Right lobe of liver (tissue), 6 donors: ENCODE measurements at regions not wholly inside any gene's neighbourhood (a gene's known extent, or its start where the extent isn't known, plus 50 kb on each side); places are given as distances from the start of the nearest gene placed in this dataset.
"Not testable (repeated sequence)": the region's sequence is repeated elsewhere in the genome, so short reads cannot be mapped to it uniquely, and the experiment has no call there.

Experiments
- ATAC-seq, 4 donors: fragments of 200-7000 bp; cut with Tn5 transposase; one replicate each; pipeline ENCODE4 v1.9.1; 2020; ENCODE audit warnings: mild to moderate bottlenecking in 4 of 4, moderate library complexity in 4 of 4
- DNase-seq, 3 donors: peaks; one replicate each; pipeline ENCODE4 v3.0.0-alpha.2; 2020
- H3K27ac ChIP-seq, 3 donors: fragments of 200-600 bp; one replicate each; pipeline ENCODE4 v1.8.0; 2022
- H3K27me3 ChIP-seq, 2 donors: fragments of 200-600 bp; one replicate each; pipeline ENCODE4 v1.8.0; 2022
- H3K36me3 ChIP-seq, 4 donors: fragments of 200-600 bp; sonication (generic) in 1 of 4; one replicate each; pipeline versions ENCODE4 v1.5.1 to v1.8.0; 2017 to 2022; ENCODE audit warnings: control low read depth in 1 of 4
- H3K4me1 ChIP-seq, 4 donors: fragments of 200-600 bp; sonication (generic) in 1 of 4; one replicate each; pipeline versions ENCODE4 v1.5.1 to v1.8.0; 2017 to 2022; ENCODE audit warnings: control low read depth in 1 of 4
- H3K4me3 ChIP-seq, 3 donors: fragments of 200-600 bp; one replicate each; pipeline ENCODE4 v1.8.0; 2022
- H3K9me3 ChIP-seq, 4 donors: fragments of 200-600 bp; sonication (generic) in 1 of 4; one replicate each; pipeline versions ENCODE4 v1.5.1 to v1.8.0; 2017 to 2022; ENCODE audit warnings: control low read depth in 1 of 4
- POLR2A ChIP-seq: fragments of 450-650 bp; IDR thresholded peaks from one replicate; pipeline ENCODE4 v1.6.1; 2017; ENCODE audit warnings: antibody characterized with exemption, mild to moderate bottlenecking
- WGBS: methylation state at CpG from one replicate; pipeline ENCODE4 v1.1.6; 2018; ENCODE audit warnings: low coverage, low lambda C conversion rate; ENCODE audit not compliant: insufficient coverage; ENCODE audit errors: missing lambda C conversion rate; 5-methylcytosine and 5-hydroxymethylcytosine counted together
- intact Hi-C, 2 donors: fragments of 100-400 bp; cut with DNase I; formaldehyde crosslinking; loops; one replicate each; pipeline versions ENCODE4 v1.11.2 to v1.14.1; 2022
- TF ChIP-seq, protein P1 (sequence below), 4 donors: fragments of 200-600 bp in 3 of 4; fragments of 450-650 bp in 1 of 4; IDR thresholded peaks; one replicate each; pipeline versions ENCODE4 v1.5.1 to v1.8.0; 2016 to 2022; ENCODE audit warnings: antibody characterized with exemption in 4 of 4, mild to moderate bottlenecking in 2 of 4
- donor health status: DM: no; HTN: yes; CAD: no.
- donor health status: DM: no; HTN: no; CAD: no.
- donor health status: DM: no; HTN: no; CAD: no.
- donor health status: DM: no; HTN: yes; CAD: no.
- donor health status: DM: no; HTN: yes; CAD: no.

DNA sequence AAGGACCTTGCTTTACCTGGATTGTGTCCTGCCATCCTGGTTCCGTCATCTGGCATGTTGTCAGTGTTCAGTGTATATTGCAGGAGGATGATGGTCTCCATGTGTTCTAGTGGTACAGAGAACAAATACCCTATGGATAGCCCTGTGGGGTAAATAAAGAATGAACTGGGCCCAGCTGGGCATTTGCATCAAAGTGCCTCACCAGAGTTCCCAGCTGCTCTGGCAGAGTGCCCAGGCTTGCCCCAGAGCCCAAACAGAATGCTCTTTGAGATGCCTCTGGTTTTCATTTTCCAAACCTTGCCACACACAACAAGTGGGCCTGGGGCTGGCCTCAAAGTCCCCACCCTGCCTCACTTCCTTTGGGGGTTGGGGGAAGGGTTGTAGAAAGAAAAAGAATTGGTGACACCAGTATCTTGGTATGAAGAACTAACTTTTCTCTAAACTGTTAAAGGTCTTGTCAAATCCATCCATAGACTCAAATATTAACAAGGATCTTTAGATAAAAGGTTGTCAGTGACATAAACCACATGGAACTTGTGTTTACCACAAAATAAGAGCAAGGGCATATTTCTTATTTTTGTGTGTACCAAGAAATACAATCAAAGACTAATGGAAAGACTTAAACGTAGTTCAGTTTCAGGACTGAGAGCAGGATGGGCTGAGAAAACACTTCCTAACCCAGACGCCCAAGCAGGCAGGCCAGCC, 82.2 kb downstream of the LMO4 start:
- Histone ChIP-seq H3K27ac (no peak overlapping the region), H3K4me1 (no peaks in the 10 kb centered on the region), H3K9me3 (no peaks in the 10 kb centered on the region), H3K36me3 (no peaks in the 10 kb centered on the region), H3K27me3 (no peaks in the 10 kb centered on the region), H3K4me3 (no peak overlapping the region)
- WGBS = 69% methylated on average over 3 of the region's 3 CpGs
- DNase-seq (no peak), ATAC-seq (no peak)
- intact Hi-C loops = no loop called here
- TF ChIP-seq, protein P1, sequence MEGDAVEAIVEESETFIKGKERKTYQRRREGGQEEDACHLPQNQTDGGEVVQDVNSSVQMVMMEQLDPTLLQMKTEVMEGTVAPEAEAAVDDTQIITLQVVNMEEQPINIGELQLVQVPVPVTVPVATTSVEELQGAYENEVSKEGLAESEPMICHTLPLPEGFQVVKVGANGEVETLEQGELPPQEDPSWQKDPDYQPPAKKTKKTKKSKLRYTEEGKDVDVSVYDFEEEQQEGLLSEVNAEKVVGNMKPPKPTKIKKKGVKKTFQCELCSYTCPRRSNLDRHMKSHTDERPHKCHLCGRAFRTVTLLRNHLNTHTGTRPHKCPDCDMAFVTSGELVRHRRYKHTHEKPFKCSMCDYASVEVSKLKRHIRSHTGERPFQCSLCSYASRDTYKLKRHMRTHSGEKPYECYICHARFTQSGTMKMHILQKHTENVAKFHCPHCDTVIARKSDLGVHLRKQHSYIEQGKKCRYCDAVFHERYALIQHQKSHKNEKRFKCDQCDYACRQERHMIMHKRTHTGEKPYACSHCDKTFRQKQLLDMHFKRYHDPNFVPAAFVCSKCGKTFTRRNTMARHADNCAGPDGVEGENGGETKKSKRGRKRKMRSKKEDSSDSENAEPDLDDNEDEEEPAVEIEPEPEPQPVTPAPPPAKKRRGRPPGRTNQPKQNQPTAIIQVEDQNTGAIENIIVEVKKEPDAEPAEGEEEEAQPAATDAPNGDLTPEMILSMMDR (IDR thresholded peaks at IDR 0.05) = no peak
- no peak for TF ChIP-seq POLR2A

DNA sequence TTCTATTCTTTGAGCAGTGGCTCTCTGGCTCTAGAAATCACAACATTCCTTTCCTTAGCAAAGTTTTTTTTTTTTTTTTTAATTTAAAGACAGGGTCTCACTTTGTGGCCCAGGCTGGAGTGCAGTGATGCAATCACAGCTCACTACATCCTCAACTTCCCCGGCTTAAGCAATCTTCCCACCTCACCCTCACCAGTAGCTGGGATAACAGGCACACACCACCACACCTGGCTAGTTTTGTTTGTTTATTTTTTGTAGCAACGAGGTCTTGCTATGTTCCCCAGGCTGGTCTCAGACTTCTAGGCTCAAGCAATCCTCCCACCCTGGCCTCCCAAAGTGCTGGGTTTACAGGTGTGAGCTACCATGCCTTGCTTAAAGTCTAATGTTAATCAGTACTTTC, 85.2 kb downstream of the LMO4 start:
- 54% methylated on average over 2 of the region's 2 CpGs for WGBS
- ATAC-seq, H3K4me1 ChIP-seq, H3K27ac ChIP-seq, H3K27me3 ChIP-seq, H3K4me3 ChIP-seq, H3K36me3 ChIP-seq, DNase-seq, H3K9me3 ChIP-seq, intact Hi-C loops: not testable (repeated sequence)

DNA sequence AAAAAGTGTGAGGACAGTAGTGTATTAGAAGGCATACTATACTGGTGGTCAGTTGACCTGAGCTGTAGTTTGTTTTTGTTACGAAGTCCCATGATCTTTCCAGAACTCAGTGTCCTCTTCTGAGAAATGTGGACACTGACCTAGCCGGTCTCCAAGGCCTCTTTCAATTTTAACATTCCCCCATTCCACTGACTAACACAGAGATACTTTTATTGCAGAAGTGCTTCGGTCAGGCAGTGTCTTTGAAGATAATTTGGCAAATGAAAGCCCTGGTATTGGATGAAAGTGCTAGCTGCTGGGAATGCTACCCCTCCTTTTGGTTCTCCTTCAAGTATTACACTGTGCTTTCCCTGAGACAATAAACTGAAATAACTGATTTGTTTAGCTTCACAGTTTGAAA, 89.4 kb downstream of the LMO4 start:
- no peak for ATAC-seq
- intact Hi-C loops = no loop called here
- H3K36me3 ChIP-seq = no peaks in the 10 kb centered on the region
- TF ChIP-seq, protein P1 (IDR thresholded peaks at IDR 0.05) = no peak
- no peak for TF ChIP-seq POLR2A
- H3K4me3 ChIP-seq = no peak overlapping the region
- H3K27ac ChIP-seq = no peak overlapping the region
- no peak for DNase-seq
- H3K27me3 ChIP-seq = no peaks in the 10 kb centered on the region
- no peaks in the 10 kb centered on the region for H3K4me1 ChIP-seq
- 33% methylated on average over 3 of the region's 3 CpGs for whole genome bisulfite sequencing
- H3K9me3 ChIP-seq = no peaks in the 10 kb centered on the region

DNA sequence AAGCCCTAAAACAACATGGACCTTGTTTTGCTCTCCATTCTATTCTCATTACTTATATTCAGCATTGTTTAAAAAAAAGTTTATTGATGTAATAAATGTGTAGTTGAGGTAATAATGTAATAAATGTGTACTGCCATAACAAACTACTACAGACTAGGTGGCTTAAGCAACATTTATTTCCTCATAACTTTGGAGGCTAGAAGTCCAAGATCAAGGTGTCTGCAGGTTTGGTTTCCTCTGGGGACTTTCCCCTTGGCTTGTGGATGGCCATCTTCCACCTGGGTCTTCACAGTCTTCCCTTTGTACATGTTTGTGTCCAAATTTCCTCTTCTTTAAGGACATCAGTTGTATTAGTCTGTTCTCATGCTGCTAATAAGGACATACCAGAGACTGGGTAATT, 93.1 kb downstream of the LMO4 start:
- no peak for TF ChIP-seq POLR2A
- TF ChIP-seq, protein P1 (IDR thresholded peaks at IDR 0.05) = no peak
- Histone ChIP-seq H3K27ac (no peak overlapping the region), H3K4me1 (no peaks in the 10 kb centered on the region), H3K27me3 (no peaks in the 10 kb centered on the region), H3K36me3 (no peaks in the 10 kb centered on the region), H3K9me3 (no peaks in the 10 kb centered on the region), H3K4me3 (no peak overlapping the region)
- intact Hi-C loops = no loop called here
- ATAC-seq = no peak
- no peak for DNase-seq

DNA sequence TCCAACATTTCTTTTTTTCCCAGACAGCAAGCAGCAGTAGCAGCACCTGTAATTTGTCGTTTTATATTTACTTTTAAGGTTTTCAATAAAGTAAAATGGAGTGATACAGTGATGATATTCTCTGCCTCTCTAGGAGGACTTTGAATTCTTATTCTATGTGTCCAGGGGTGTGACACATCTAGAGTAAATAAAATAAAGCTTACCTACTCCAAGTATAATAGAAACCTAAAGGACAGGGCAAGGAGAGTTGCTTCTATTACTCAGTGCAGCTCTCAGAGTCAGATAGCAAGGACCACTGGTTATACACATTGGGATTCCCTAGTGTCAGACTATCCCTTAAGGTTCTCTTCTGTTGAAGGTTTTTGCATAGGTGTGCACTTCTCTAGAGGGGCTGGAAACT, 95.9 kb downstream of the LMO4 start:
- H3K27ac ChIP-seq = no peak overlapping the region
- DNase-seq (no peak), ATAC-seq (no peak)
- WGBS = 94% methylated on average over 1 of the region's 1 CpG
- H3K4me1 ChIP-seq = no peaks in the 10 kb centered on the region
- H3K9me3 ChIP-seq = no peaks in the 10 kb centered on the region
- no peaks in the 10 kb centered on the region for H3K27me3 ChIP-seq
- intact Hi-C loops = no loop called here
- H3K4me3 ChIP-seq = no peak overlapping the region
- TF ChIP-seq POLR2A = no peak
- TF ChIP-seq, protein P1 (IDR thresholded peaks at IDR 0.05) = no peak
- no peaks in the 10 kb centered on the region for H3K36me3 ChIP-seq
